PC-9 (cell line): ENCODE measurements at regions not wholly inside any gene's neighbourhood (a gene's known extent, or its start where the extent isn't known, plus 50 kb on each side); places are given as distances from the start of the nearest gene placed in this dataset.

Experiments
- BruUV-seq: library from RNA; stranded (reverse); fragments of 400-500 nt; replicated peaks from 2 replicates; lab custom pipeline; 2021; lab: Mats Ljungman, UMichigan
- CTCF ChIA-PET: fragments of 300-600 bp; sonication (Branson Sonifier 250); formaldehyde crosslinking; loops from one replicate; lab custom pipeline; 2022; ENCODE audit warnings: antibody characterized with exemption; lab: Charles Lee
- POLR2A ChIA-PET: fragments of 300-600 bp; sonication (Branson Sonifier 250); formaldehyde crosslinking; loops from one replicate; lab custom pipeline; 2022; ENCODE audit warnings: antibody characterized with exemption; ENCODE audit not compliant: unreplicated experiment; lab: Charles Lee
- DNase-seq, 2 experiments: peaks; one replicate each; pipeline versions ENCODE4 v3.0.0 to v3.0.0-alpha.2; 2015 to 2022; ENCODE audit warnings: mixed read lengths in 1 of 2
- H2AFZ ChIP-seq: fragments of 200-600 bp; sonication (generic); 2 replicates; pipeline ENCODE4 v1.8.1; 2017; ENCODE audit warnings: antibody characterized with exemption
- H3F3A ChIP-seq: fragments of 200-600 bp; sonication (generic); 2 replicates; pipeline ENCODE4 v1.8.1; 2017; ENCODE audit warnings: antibody characterized with exemption, mild to moderate bottlenecking, low read depth; ENCODE audit not compliant: insufficient read depth
- H3K27ac ChIP-seq: fragments of 200-600 bp; sonication (generic); 2 replicates; pipeline ENCODE4 v1.6.1; 2016; ENCODE audit warnings: mixed run types
- H3K27me3 ChIP-seq: fragments of 200-600 bp; sonication (generic); 2 replicates; pipeline ENCODE4 v1.6.1; 2016; ENCODE audit warnings: low read depth, mixed run types; ENCODE audit not compliant: insufficient read depth
- H3K36me3 ChIP-seq: fragments of 200-600 bp; sonication (generic); 2 replicates; pipeline ENCODE4 v1.6.1; 2016; ENCODE audit warnings: low read depth, mixed run types
- H3K4me1 ChIP-seq: fragments of 200-600 bp; sonication (generic); replicated peaks from 2 replicates; pipeline ENCODE4 v1.6.1; 2016; ENCODE audit warnings: mixed run types; ENCODE audit not compliant: insufficient read depth
- H3K4me2 ChIP-seq: fragments of 200-600 bp; sonication (generic); 2 replicates; pipeline ENCODE4 v1.6.1; 2017; ENCODE audit warnings: mixed run types
- H3K4me3 ChIP-seq: fragments of 200-600 bp; sonication (generic); 2 replicates; pipeline ENCODE4 v1.6.1; 2016; ENCODE audit warnings: mixed run types
- H3K79me2 ChIP-seq: fragments of 200-600 bp; sonication (generic); 2 replicates; pipeline ENCODE4 v1.6.1; 2017; ENCODE audit warnings: low read depth, mixed run types
- H3K9me2 ChIP-seq: fragments of 200-600 bp; sonication (generic); 2 replicates; pipeline ENCODE4 v1.8.1; 2017; ENCODE audit warnings: mild to moderate bottlenecking; ENCODE audit not compliant: insufficient read depth
- H3K9me3 ChIP-seq: fragments of 200-600 bp; sonication (generic); 2 replicates; pipeline ENCODE4 v1.8.1; 2016; ENCODE audit warnings: low read depth; ENCODE audit not compliant: insufficient read depth
- H4K20me1 ChIP-seq: fragments of 200-600 bp; sonication (generic); 2 replicates; pipeline ENCODE4 v1.8.1; 2017; ENCODE audit not compliant: insufficient read depth
- CTCF ChIP-seq: fragments of 200-600 bp; sonication (generic); conservative IDR thresholded peaks from 2 replicates; pipeline ENCODE4 v1.6.1; 2017; ENCODE audit warnings: mixed run types, antibody characterized with exemption, mild to moderate bottlenecking, moderate library complexity
- EZH2 ChIP-seq: fragments of 200-600 bp; sonication (generic); IDR thresholded peaks from 2 replicates; pipeline ENCODE4 v1.8.0; 2017; ENCODE audit warnings: antibody characterized with exemption, low read depth
- intact Hi-C: fragments of 100-400 bp; cut with micrococcal nuclease; formaldehyde crosslinking; loops from one replicate; pipeline ENCODE4 v1.10.0; 2022; ENCODE audit not compliant: unreplicated experiment

- Histone ChIP-seq H3K4me1 (no peaks in the 10 kb centered on the region), H3K9me3 (peaks cover 5% of the 10 kb centered on the region; the same call in 1 of the 2 replicates), H3K79me2 (no peaks in the 10 kb centered on the region), H4K20me1 (no peaks in the 10 kb centered on the region), H3K4me3 (no peak overlapping the region), H3K27me3 (peaks cover 45% of the 10 kb centered on the region), H3K9me2 (no peaks in the 10 kb centered on the region), H3F3A (no peaks in the 10 kb centered on the region), H3K36me3 (no peaks in the 10 kb centered on the region), H3K4me2 (no peak overlapping the region), H2AFZ (no peak overlapping the region), H3K27ac (no peak overlapping the region)
- no peak for TF ChIP-seq EZH2
- TF ChIP-seq CTCF = no peak
- BruUV-seq = no TSS peak
- POLR2A ChIA-PET = no interaction called here
- CTCF ChIA-PET = no interaction called here
- intact Hi-C loops = no loop called here
- DNase-seq = no peak
Measured at GRCh38 chr17:34781071-34781470, 180.2 kb downstream of the CCT6B start.

DNA sequence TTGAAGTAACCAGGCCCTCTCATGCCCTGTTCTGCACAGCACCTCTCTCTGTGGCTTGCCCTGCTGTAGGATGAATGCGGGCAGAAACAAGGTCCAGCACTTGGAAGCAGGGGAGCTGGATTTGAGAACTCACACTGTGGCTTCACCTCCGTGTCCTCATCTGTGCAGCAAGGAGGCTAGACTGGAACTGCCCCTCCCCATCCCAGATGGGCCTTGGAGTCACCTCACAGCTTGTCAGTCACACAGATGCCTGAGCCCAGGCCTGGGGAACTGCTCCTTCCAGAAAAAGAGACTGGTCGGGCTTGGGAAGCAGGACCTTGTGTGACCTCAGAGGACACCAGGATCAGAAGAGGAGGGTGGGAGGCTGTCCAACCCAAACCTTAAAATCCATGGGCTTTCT, 180.8 kb downstream of the CCT6B start:
- intact Hi-C loops = no loop called here
- Histone ChIP-seq H3K36me3 (no peaks in the 10 kb centered on the region), H3K4me2 (no peak overlapping the region), H3K4me3 (no peak overlapping the region), H3F3A (no peaks in the 10 kb centered on the region), H3K9me3 (peaks cover 5% of the 10 kb centered on the region; the same call in 1 of the 2 replicates), H3K9me2 (no peaks in the 10 kb centered on the region), H4K20me1 (no peaks in the 10 kb centered on the region), H3K79me2 (no peaks in the 10 kb centered on the region), H3K27me3 (peaks cover 51% of the 10 kb centered on the region), H3K27ac (no peak overlapping the region), H3K4me1 (no peaks in the 10 kb centered on the region), H2AFZ (no peak overlapping the region)
- POLR2A ChIA-PET = no interaction called here
- BruUV-seq = no TSS peak
- TF ChIP-seq CTCF (no peak), EZH2 (no peak)
- no peak for DNase-seq
- CTCF ChIA-PET = no interaction called here

DNA sequence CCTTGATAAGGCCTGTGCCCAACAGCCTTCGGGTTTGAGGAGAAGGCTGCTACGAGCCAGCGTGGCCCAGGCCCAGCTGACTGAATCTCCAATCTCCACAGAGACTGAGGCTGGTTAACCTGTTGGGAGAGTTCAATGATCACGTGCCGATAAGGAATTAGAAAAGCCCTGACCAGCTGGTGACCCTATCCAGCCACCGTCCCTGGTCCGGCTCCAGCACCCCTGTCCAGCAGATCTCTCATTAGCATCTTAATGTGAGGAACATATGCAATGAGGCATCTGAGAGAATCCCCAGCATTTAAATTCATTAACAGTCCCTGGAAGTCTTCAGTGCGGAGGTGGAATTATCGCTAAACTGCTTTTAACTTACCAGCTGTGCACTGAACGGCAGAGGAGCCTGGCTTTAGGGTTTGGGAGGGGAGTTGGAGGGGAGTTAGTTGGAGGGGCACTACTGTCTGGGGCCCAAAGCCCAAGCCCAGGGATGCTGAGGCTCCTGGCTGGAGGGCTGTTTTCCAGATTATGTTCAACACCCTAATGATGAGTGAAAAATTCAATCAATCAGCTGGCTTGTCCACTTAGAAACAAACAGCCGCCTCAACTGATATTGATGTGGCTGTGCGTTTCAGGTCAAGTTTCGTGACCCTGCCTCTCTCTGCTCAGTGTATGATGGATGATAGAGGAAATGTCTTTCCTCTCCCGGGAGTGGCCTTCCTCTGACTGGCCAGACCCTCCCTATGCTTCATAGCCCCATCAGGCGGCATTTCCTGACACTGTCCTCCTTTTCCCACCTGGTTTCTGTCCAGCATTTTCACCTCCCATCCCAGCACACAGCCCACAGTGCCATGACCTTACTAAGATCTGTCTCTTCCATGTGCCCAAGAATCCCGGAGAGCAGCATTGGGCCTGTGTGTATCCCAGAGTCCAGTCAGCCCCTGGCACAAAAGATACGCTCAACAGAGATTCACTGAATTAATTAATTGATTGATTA, 184.5 kb downstream of the CCT6B start:
- Histone ChIP-seq H3K4me2 (no peak overlapping the region), H3F3A (no peaks in the 10 kb centered on the region), H3K4me1 (no peaks in the 10 kb centered on the region), H3K36me3 (no peaks in the 10 kb centered on the region), H2AFZ (no peak overlapping the region), H3K27me3 (peaks cover 67% of the 10 kb centered on the region), H3K9me2 (no peaks in the 10 kb centered on the region), H3K9me3 (peaks cover 5% of the 10 kb centered on the region; the same call in 1 of the 2 replicates), H3K79me2 (no peaks in the 10 kb centered on the region), H3K27ac (no peak overlapping the region), H4K20me1 (no peaks in the 10 kb centered on the region), H3K4me3 (no peak overlapping the region)
- TF ChIP-seq CTCF = no peak
- TF ChIP-seq EZH2 = no peak
- BruUV-seq = no TSS peak
- no peak for DNase-seq
- intact Hi-C loops = no loop called here
- ChIA-PET CTCF (no interaction called here), POLR2A (no interaction called here)
